Renal cortical epithelial cell (primary cell): ENCODE measurements at regions not wholly inside any gene's neighbourhood (a gene's known extent, or its start where the extent isn't known, plus 50 kb on each side); places are given as distances from the start of the nearest gene placed in this dataset.
A peak's percentile ranks its signal among the peaks of the same experiment; 100 is the strongest.

ENCODE experiments used
- DNase-seq: peaks from one replicate; pipeline ENCODE4 v3.0.0-alpha.2; 2011; ENCODE audit warnings: low read depth

- DNase-seq, result no peak
Measured at GRCh38 chr15:69793431-69793780, 304.3 kb downstream of the TLE3 start.

DNA sequence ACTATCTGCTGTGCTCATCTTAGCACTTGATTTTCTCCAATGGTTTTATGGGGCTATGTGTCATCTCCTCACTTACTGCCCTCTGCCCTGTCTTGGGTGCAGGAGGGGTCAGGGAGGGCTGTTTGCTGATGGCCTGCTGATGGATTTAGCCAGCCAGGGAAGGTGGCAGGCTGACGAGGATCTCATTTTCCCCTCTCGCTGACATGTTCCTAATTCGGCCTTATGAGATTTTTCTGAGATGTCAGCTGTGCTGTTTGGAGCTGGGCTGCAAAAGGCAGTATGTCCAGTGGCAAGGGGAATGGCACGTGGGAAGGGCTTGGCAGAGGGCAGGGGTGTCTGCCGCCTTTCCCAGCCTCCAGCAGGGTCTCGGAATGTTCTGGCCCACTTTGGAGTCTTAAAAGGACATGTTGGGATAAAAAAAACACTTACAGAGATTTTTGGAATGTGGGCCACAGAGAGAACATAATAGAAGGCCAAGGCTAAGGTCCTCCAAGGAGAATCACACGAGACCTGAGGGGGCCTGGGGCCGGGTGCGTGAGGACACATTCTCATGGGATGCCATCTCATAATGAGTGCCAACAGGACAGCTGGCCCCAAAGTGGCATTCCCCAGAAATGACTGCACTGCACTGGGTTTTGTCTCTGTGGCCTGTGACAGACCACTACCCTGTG lies 303.8 kb downstream of the TLE3 start:
- no peak for DNase-seq

DNA sequence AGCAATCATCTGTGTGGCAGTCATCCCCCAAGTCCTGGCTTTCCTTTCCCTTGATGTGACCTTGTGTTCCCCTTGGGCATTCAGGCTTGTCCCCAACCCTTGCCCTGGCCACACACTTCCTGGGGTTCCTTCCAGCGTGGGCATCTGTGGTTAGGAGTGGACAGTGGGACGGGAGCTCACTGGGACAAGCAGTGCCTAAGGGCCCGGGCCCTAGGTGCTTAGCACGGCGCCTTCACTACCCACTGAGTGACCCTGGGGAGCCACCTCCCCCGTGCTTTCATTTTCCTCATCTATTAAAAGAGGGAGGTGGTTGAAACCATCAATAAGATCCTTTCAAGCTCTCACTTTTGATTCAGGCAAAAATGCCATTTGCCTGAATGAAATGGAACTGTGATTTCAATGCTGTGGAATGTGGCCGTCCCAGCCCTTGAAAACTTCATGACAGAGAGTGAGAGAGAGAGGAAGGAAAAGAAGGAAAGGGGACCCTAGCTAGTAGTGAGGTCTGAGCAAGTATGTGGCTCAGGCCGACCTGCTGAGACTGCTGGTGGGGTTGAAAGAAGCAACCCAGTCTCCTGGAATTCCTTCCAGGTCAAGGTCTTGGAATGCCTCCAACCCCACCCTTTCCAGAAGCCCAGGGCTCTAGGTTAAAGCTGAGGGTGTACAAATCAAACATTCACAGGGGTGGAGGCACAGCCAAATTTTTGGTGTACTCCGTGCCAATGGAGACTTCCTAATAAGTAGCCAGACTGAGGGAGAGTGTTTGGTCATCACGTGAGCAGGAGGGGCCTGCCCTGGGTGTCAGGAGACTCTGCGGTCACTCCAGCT lies 302.9 kb downstream of the TLE3 start:
- peak; percentile 88 for DNase-seq

- no peak for DNase-seq
Measured at GRCh38 chr15:69795601-69796000, 302.1 kb downstream of the TLE3 start.

- DNase-seq, result no peak
Measured at GRCh38 chr15:69797051-69797595, 300.6 kb downstream of the TLE3 start.

DNA sequence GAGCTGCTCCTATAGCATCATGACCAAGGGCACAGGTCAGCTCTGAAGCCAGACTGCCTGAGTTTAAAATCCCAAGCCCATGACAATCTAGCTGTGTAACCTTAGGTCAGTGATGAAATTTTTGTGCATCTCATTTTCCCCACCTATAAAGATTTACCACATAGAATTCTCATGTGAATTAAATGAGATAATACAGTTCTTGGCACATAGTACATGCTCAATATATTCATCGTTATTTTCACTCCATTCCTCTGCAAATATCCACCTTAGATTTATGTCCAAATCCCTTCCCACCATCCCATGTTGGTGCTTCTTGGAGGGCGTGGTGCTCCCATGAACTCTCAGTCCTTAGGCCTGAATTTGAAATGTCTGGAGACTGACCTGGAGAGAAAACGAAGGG lies 300.1 kb downstream of the TLE3 start:
- no peak for DNase-seq

- DNase-seq, result peak; percentile 62
Measured at GRCh38 chr15:69798481-69799250, 299.1 kb downstream of the TLE3 start.

- no peak for DNase-seq
Measured at GRCh38 chr15:69801144-69801543, 296.6 kb downstream of the TLE3 start.

DNA sequence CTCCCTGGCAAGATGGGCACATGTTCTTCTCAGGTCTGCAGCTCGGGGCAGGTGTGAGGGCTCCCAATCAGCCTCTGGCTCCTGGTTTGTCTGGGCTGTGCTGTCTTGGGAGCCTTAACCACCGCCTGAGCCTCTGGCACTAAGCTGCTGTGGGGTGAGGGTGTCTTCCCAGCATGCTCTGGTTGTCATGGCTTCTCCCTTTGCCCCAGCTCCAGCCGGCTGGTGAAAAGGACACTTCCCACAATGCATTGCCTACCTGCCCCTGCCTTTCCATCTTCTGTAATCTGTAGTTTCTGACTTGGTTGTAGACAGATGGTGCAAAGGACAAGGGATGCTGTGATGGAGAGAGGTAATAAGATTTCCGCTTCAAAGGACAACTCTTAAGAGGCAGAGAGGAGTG lies 295.3 kb downstream of the TLE3 start:
- DNase-seq, result no peak

GRCh38 chr15:69804786-69805185 lies 292.9 kb downstream of the TLE3 start:
- no peak for DNase-seq

DNA sequence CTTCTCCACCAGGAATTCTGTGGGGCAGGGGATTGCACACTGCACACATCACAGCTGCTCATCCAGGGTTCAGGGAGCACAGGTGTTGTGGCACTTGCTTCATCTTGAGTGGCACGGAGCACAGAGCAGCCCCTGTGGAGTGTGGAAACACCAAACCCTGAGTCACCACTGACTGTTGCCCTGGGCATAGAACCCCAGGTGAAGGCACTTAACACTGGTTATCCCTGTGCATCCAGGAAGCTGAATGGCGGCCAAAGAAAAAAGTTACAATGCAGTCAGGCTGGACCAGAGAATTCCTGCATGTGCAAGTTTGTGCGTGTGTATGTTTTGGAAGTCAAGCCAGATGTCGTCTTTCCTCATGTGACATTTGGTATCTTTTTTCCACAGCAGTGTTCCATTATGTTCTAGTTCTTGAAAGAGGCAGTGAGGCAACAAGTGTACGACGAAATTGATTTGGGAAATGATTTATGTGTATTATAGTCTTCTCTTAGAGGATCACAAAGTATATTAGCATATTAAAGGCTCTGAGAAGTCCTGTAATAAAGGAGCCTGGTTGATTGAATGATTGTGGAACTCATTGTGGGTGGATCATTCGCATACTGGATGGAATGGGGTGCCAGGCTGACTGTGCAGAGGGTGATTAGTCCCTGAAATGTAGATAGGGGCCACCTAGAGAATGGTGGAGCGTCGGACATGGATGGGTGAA lies 292.3 kb downstream of the TLE3 start:
- peak; percentile 42 for DNase-seq

- no peak for DNase-seq
Measured at GRCh38 chr15:69806287-69806915, 291.3 kb downstream of the TLE3 start.

DNA sequence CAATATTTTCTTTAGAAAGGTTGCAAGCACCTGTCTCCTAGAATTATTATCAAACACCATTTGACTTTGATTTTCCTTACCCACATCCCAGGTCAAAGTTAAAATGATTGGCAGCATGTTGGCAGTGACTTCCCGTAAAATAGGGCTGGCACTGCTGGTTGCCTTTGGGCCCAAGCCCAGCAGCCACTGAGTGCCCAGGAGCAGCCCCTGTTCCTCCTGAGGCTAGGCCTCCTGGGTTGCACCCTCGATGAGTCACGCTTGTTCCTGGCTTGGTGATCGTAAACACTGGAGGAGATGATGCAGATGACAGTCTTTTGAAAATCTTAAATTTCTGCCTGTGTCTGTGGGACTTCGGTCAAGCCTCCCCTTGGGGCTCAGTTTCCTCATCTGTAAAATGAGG lies 290.0 kb downstream of the TLE3 start:
- peak; percentile 66 for DNase-seq

DNA sequence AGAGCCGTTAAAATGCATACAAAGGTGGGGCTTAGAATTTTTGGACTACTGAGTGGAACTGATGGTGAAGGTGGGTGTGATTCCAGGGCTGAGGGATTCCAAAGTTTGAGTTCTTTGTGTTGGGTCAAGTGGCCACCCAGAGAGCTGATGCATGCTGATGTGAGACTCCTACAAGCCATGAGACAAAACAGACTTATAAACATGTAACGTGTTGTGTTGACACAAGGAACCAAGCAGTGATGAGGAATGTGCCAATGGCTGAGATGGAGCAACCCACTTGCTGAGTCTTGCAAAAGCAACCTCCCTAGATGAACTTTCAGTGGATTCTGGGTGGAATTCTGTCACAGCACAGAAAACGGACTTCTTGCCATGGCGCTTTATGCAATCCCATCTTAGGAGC lies 289.0 kb downstream of the TLE3 start:
- DNase-seq, result peak; percentile 55

DNA sequence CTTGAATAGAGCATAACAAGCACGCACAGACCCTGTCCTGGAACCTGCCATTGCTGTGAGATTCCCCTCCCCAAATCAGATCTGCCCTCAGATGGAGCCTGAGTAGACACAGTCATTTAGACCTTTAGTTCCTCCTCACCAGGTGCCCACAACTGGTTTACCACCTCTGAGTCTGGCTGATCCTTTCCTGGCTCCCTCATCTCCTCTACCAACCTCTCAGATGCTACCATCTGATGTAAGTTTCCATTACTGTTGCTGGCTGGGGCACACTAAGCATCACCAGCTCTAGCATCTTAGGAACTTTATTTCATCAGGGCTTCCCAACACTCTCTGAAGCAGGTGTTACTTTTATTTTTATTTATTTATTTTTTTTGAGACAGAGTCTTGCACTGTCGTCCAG lies 288.3 kb downstream of the TLE3 start:
- no peak for DNase-seq

DNA sequence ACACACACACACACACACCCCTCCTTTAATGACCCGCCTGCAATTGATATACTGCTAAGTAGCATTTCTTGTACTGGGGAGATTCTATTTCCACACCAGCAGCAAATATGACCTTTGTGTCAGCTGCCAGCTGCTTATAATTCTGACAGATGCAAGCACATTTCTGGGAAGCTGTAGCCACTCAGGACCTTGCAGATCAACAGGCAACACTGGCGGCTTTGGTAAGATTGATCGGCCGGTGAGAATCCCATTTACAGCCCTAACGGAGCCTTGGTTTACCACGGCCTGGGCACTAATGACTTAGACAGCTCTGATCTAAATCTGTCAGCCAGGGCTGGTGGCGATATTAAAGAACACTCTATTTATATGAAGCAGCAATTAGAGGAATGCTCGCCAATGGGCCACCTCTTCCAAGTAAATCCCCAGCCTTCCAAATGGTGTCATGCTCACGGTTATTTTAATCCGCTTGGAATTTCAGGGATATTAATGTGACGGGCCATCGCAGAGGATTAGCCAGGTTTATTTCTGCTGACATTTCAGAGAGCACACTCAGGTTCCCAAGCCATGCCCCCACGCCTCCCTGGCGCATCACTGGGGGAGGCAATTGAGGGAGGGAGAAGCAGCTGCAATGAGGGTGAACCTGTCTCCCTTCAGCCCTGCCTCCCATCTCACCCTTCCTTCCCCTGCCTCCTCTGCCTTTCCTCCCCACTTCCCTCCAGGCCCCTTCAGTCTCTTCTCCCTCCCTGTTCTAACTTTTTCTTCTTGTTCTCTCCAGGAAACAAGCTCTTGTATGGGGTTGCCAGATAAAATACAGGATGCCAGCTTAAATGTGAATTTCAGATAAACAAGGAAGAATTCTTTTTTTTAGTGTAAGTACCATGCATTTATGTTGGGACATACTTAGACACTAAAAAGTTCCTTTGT lies 287.0 kb downstream of the TLE3 start:
- no peak for DNase-seq

DNA sequence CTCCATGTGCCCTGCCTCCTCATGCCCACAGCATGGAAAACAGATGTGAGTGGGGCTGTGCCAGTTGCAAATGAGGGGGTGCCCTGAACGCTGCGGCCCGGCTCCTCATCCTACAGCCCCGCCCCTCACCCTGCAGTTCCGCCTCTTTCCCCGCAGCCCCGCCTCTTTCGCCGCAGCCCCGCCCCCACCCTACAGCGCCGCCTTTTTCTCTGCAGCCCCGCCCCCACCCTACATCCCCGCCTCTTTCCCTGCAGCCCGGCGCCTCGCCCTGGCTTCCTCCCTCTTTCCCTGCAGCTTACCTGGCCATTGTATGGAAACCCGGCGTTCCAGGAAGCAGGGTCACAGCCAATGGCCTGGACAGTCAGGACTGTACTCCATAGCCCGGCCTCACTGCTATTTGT lies 284.9 kb downstream of the TLE3 start:
- DNase-seq, result no peak

DNA sequence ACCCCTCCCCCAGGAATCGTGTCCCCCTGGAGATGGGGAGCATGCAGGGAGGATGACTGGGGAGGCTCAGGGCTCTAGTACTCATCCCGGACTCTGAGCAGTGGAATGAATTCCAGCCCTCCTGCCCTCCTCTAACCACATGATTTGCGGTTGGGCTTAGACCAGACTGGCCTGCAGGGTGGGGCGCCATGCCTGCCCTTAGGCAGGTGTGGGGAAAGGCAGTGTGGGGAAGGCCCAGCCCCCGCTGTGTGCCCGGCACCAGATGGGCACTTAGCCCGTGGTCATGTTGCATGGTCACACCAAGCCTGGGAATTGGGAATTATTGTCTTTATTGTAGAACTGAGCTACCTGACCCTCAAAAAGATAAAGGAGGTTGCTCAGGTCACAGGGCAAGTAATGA lies 283.8 kb downstream of the TLE3 start:
- no peak for DNase-seq

GRCh38 chr15:69814932-69815331 lies 282.8 kb downstream of the TLE3 start:
- no peak for DNase-seq

- DNase-seq, result no peak
Measured at GRCh38 chr15:69815793-69816192, 281.9 kb downstream of the TLE3 start.
